ENCODE measurements at regions not wholly inside any gene's neighbourhood (a gene's known extent, or its start where the extent isn't known, plus 50 kb on each side); places are given as distances from the start of the nearest gene placed in this dataset. TPM values are rescaled to one million over a fixed set of nuclear protein-coding genes. Genes with fewer than 3 reads are reported as not detected.

Small RNA genes lying in the stretch of these regions (small RNA-seq; reads per million reads assigned to genes)
- not detected for gene AC090517.1
- gene AC090517.3 = not detected

Data from urinary bladder (tissue), 1 donor.